ENCODE measurements at regions not wholly inside any gene's neighbourhood (a gene's known extent, or its start where the extent isn't known, plus 50 kb on each side); places are given as distances from the start of the nearest gene placed in this dataset.

DNA sequence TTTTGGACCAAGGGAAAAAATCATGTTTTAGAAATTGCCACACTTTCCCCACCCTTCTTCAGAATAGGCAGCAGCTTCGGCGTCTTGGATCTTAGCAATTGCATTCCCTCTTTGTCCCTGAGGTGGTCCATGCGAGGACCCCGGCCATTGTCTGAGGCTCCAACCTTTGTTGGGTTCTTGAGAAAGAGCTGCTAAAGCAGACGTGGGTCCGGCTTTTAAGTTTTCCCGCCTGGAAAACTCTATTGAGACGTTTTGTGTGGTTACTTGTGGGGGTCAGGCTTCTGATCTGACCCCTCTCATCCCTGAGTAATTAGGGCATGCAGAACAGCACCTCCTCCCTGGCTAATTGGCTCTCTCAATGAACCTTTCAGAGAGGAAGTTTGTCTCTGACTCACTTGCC is 509.6 kb upstream of the TNC start:
- no peak overlapping the region for H3K27ac ChIP-seq (ENCODE audit: low read length)

DNA sequence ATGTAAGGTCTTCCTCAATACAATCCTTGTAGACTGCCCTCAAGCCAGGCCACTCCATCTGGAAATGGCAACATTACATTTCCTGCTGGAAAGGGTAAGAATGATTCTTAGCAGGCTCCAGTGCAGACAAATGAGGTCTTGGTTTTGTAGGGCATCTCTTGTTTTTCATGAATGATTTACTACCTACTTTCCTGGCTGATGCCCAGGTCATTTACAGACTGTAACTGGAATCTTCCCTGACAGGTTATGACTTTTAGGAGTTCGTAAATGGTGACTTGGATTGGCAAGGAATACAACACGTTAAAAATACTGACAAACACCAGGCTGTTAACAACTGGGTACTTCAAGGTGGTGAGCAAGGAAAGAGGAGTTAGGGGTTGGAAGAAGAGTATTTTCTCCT is 510.5 kb upstream of the TNC start:
- Histone ChIP-seq H4K20me1 (ENCODE audit: insufficient read depth, low read length) (no peaks in the 10 kb centered on the region), H3K4me2 (ENCODE audit: low read length) (no peak overlapping the region)
- TF ChIP-seq EZH2phosphoT487 (IDR thresholded peaks at IDR 0.05; ENCODE audit: low read depth): no peak
- TF ChIP-seq, protein P1, sequence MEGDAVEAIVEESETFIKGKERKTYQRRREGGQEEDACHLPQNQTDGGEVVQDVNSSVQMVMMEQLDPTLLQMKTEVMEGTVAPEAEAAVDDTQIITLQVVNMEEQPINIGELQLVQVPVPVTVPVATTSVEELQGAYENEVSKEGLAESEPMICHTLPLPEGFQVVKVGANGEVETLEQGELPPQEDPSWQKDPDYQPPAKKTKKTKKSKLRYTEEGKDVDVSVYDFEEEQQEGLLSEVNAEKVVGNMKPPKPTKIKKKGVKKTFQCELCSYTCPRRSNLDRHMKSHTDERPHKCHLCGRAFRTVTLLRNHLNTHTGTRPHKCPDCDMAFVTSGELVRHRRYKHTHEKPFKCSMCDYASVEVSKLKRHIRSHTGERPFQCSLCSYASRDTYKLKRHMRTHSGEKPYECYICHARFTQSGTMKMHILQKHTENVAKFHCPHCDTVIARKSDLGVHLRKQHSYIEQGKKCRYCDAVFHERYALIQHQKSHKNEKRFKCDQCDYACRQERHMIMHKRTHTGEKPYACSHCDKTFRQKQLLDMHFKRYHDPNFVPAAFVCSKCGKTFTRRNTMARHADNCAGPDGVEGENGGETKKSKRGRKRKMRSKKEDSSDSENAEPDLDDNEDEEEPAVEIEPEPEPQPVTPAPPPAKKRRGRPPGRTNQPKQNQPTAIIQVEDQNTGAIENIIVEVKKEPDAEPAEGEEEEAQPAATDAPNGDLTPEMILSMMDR (IDR thresholded peaks at IDR 0.05; ENCODE audit: low read depth, low read length): no peak

More for the DNA sequence above, 509.6 kb upstream of the TNC start:
- no peak overlapping the region for H3K4me3 ChIP-seq (ENCODE audit: low read length)
- H3K9me3 ChIP-seq (ENCODE audit: insufficient read depth, low read length): no peaks in the 10 kb centered on the region
- TF ChIP-seq, protein P1 (IDR thresholded peaks at IDR 0.05; ENCODE audit: low read depth, low read length): no peak
- H3K4me2 ChIP-seq (ENCODE audit: low read length): no peak overlapping the region
- no peaks in the 10 kb centered on the region for H3K4me1 ChIP-seq (ENCODE audit: low read length)
- no peaks in the 10 kb centered on the region for H4K20me1 ChIP-seq (ENCODE audit: insufficient read depth, low read length)
- H2AFZ ChIP-seq (ENCODE audit: low read depth, low read length): no peak overlapping the region
- no peak overlapping the region for H3K9ac ChIP-seq (ENCODE audit: low read length)
- H3K79me2 ChIP-seq (ENCODE audit: low read length): no peaks in the 10 kb centered on the region
- H3K36me3 ChIP-seq (replicated peaks; ENCODE audit: low read depth, low read length): no peaks in the 10 kb centered on the region
- no peaks in the 10 kb centered on the region for H3K27me3 ChIP-seq (ENCODE audit: low read depth, low read length)

DNA sequence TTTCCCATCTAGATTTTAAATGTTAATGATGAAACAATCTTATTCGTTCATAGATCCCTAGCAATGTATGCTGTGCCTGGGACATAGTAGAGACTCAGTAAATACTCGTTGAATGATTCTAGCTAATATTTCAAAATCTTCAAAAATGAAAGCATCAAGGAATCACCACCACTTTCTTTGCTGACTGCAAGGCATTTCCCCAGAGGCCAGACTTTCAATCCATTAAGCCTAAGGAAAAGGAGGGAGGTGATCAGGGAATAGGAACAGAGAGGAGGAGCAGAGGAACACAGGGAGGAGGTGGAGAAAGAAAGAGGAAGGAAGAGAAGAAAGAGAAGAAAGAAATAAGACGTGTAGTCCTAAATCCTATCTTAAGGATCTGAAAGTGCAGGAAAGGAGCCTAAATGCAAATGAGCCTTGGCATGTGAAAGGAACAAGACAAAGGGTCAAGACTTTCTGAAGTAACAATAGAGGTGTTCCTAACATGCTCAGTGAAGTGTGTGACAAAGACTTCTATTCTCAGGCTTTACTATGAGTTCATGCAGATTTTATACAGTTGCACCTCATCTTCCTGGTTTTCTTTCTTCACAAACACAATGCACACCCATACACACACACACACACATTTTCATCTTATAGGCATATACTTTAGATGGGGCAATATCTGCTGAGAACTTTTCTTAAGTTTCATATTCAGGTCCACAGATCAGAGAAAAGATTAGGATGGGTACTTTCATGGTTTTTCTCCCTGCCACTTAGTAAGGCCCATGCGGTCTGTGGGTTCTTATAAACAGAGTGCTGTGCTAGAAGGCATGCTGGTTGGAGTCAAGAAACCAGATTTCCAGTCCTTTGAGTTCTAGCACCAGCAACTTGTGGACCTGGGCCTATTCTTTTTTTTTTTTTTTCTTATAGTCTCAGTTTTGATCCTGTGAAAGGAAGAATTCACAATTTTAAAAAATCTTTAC is 512.2 kb upstream of the TNC start:
- H3K36me3 ChIP-seq (replicated peaks; ENCODE audit: low read depth, low read length): no peaks in the 10 kb centered on the region
- H3K9ac ChIP-seq (ENCODE audit: low read length): no peak overlapping the region
- H3K4me3 ChIP-seq (ENCODE audit: low read length): no peak overlapping the region
- no peaks in the 10 kb centered on the region for H3K27me3 ChIP-seq (ENCODE audit: low read depth, low read length)
- no peak overlapping the region for H3K27ac ChIP-seq (ENCODE audit: low read length)
- H2AFZ ChIP-seq (ENCODE audit: low read depth, low read length): no peak overlapping the region
- H3K9me3 ChIP-seq (ENCODE audit: insufficient read depth, low read length): no peaks in the 10 kb centered on the region
- no peak for TF ChIP-seq EZH2phosphoT487 (IDR thresholded peaks at IDR 0.05; ENCODE audit: low read depth)
- TF ChIP-seq, protein P1 (IDR thresholded peaks at IDR 0.05; ENCODE audit: low read depth, low read length): no peak
- no peaks in the 10 kb centered on the region for H4K20me1 ChIP-seq (ENCODE audit: insufficient read depth, low read length)
- no peaks in the 10 kb centered on the region for H3K79me2 ChIP-seq (ENCODE audit: low read length)
- H3K4me1 ChIP-seq (ENCODE audit: low read length): peaks cover 12% of the 10 kb centered on the region
- H3K4me2 ChIP-seq (ENCODE audit: low read length): no peak overlapping the region

More for the DNA sequence above, 510.5 kb upstream of the TNC start:
- Histone ChIP-seq H3K4me3 (ENCODE audit: low read length) (no peak overlapping the region), H3K4me1 (ENCODE audit: low read length) (no peaks in the 10 kb centered on the region), H3K9ac (ENCODE audit: low read length) (no peak overlapping the region), H3K9me3 (ENCODE audit: insufficient read depth, low read length) (no peaks in the 10 kb centered on the region), H2AFZ (ENCODE audit: low read depth, low read length) (no peak overlapping the region), H3K36me3 (replicated peaks; ENCODE audit: low read depth, low read length) (no peaks in the 10 kb centered on the region), H3K27ac (ENCODE audit: low read length) (no peak overlapping the region), H3K79me2 (ENCODE audit: low read length) (no peaks in the 10 kb centered on the region), H3K27me3 (ENCODE audit: low read depth, low read length) (no peaks in the 10 kb centered on the region)

DNA sequence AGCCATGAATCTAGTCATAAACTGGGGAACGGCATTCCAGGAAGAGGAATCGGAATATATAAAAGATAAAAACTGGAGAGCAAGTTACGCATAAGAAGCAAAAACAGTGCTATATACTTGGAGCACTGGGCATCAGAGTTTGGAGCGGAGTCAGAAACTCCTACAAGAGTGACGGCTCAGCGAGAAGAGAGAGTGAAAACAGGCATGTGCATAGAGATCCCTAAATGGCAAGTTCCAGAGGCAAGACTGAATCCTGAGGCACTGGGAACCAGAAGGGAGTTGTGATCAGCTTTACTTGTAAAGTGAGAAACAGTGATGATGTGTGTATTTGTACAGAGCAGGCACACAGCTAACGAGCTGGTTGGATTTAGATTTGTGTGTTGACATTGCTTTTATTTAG is 514.4 kb upstream of the TNC start:
- Histone ChIP-seq H3K4me2 (ENCODE audit: low read length) (no peak overlapping the region), H3K9ac (ENCODE audit: low read length) (no peak overlapping the region), H3K4me1 (ENCODE audit: low read length) (peaks cover 26% of the 10 kb centered on the region), H2AFZ (ENCODE audit: low read depth, low read length) (no peak overlapping the region), H4K20me1 (ENCODE audit: insufficient read depth, low read length) (no peaks in the 10 kb centered on the region), H3K36me3 (replicated peaks; ENCODE audit: low read depth, low read length) (no peaks in the 10 kb centered on the region), H3K9me3 (ENCODE audit: insufficient read depth, low read length) (no peaks in the 10 kb centered on the region), H3K4me3 (ENCODE audit: low read length) (no peak overlapping the region), H3K27me3 (ENCODE audit: low read depth, low read length) (no peaks in the 10 kb centered on the region), H3K27ac (ENCODE audit: low read length) (no peak overlapping the region), H3K79me2 (ENCODE audit: low read length) (no peaks in the 10 kb centered on the region)
- TF ChIP-seq, protein P1 (IDR thresholded peaks at IDR 0.05; ENCODE audit: low read depth, low read length): no peak
- TF ChIP-seq EZH2phosphoT487 (IDR thresholded peaks at IDR 0.05; ENCODE audit: low read depth): no peak

All from OCI-LY3 (cell line).